ENCODE measurements at regions not wholly inside any gene's neighbourhood (a gene's known extent, or its start where the extent isn't known, plus 50 kb on each side); places are given as distances from the start of the nearest gene placed in this dataset.

GRCh38 chr1:192524223-192524622 lies 51.4 kb upstream of the RGS1 start:
- no peak for DNase-seq (ENCODE audit: low spot score)
